GM21360 (cell line): ENCODE measurements at regions not wholly inside any gene's neighbourhood (a gene's known extent, or its start where the extent isn't known, plus 50 kb on each side); places are given as distances from the start of the nearest gene placed in this dataset.
"Not testable (repeated sequence)": the region's sequence is repeated elsewhere in the genome, so short reads cannot be mapped to it uniquely, and the experiment has no call there.

Experiments used
- ATAC-seq: cut with Tn5 transposase; IDR thresholded peaks from one replicate; pipeline ENCODE4 v1.9.1; 2021; ENCODE audit warnings: mild to moderate bottlenecking, moderate library complexity; ENCODE audit not compliant: unreplicated experiment

DNA sequence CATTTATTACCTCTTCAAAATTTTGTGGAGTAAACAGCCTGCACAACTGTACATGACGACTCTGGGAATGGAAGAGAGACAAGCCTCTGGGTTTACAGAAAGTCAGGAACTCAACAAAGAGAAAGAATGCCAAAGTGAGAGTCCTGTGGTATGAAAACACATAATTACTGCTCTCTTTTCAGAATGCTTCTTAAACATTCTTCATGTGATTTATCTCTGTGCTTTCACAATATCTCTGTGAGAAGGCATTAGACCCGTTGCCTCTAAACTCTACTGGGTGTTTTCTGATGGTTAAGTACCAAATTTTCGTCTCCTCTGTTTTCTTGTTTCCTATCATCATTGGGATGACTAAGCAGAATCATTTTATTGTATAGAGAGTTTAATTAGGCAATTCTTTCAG lies 966.6 kb upstream of the SLIT2 start:
- ATAC-seq = no peak

DNA sequence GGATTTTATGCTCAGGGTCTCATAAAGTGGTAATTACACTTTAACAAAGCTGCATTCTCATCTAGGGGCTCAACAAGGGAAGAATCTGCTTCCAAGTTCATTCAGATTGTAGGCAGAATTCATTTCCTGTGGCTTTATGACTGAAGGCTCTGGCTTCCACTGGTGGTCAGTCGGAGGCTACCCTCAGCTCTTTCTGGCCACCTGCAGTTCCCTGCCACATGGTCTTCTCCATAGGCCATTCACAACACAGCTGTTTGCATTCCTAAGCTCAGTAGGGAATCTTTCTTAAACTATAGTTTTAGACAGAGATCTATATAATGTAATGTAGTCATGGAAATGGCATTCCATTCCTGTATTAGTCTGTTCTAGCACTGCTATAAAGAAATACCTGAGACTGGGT lies 973.0 kb upstream of the SLIT2 start:
- no peak for ATAC-seq

DNA sequence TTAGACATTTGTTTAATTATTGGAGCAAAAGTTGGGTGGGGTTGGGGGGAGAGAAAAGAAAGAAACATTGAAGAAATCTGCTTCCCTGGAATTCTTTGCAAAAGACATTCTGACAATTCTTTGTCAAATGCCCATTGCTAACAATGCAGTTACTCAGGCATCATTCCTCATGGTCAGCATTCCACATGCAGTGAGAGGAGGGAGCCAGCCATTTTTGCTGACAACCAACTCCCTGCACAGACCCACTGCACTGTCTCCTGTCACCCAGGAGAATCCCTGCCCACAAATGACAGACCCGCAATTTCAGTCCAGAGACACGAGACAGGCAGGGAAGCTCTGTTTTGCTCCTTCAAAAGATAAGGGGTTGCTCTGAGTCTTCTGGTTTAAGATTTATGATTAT lies 985.1 kb upstream of the SLIT2 start:
- ATAC-seq = no peak

GRCh38 chr4:19262467-19262866 lies 989.2 kb upstream of the SLIT2 start:
- ATAC-seq = no peak

DNA sequence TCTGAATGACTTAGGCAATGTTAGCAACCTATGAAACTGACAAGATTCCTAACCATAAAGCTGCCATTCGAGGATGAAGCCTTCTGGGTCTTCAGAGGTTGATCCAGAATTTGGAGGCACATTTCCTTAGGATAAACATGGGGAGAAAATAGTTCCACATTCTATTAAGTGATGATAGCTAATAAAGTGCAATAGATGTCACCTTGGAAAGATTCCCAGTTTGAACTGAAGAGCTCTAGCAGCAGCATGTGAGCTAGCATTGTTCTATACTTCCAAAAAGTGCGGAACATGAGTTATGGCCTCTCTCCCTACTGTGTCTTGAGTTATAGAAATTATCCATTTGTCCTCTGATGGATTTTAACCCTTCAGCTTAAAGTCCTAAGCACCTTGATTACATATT lies 991.4 kb upstream of the SLIT2 start:
- ATAC-seq = no peak

DNA sequence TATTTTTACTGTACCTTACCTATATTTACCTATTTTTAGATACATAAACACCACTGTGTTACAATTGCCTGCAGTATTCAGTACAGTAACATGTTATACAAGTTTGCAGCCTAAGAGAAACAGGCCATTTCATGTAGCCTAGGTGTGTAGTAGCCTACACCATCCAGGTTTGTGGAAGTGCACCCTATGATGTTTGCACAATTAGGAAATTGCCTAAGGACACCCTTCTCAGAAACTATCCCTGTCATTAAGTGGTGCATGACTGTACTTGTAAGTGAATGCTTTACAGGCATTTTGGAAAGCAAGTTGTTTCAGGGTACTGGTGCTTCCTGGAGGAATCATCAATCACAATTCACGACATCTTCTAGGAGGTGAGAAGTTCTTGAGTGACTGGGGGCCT lies 991.8 kb upstream of the SLIT2 start:
- ATAC-seq = no peak

- no peak for ATAC-seq
These were observed 994.9 kb upstream of the SLIT2 start for GRCh38 chr4:19256823-19257222.

- no peak for ATAC-seq
These were observed 997.2 kb upstream of the SLIT2 start for GRCh38 chr4:19254486-19254885.

- ATAC-seq = no peak
These were observed 1003.7 kb upstream of the SLIT2 start for GRCh38 chr4:19248023-19248422.

DNA sequence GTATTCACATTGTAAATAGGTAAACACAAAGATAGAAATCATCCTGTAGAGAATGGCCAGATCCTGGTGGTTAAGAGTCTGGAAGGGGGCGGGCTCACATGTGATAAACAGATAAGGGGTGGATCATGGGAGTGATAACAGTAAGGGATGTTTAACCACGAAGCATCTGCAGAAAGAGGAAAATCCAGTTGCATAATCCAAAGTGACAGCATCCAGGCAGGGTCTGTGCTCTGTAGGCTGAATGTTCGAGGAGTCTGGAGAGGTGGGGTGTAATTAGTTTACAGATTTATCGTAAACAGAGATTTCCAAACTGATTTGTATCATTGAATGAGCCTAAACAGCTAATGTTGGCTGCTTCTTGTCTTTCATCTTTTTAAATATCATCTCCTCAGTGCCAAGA lies 1009.8 kb upstream of the SLIT2 start:
- no peak for ATAC-seq

DNA sequence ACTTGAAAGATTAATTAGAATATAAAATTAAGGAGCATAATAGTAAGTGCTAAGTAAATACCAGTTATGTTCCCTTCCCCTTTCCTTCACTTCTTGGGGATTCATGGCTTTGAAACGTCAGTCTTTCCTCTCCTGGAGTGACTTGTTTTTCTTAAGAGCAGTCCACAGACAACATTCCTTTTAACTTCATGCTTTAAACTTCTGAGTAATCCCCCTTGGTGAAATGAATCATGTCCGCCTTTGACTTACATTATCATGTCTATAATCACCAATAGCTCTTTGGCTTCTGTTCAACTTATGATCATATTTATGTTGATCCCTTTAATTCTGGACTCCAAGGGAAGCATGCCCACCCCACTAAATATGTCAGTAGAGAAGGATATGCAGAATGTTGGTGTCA lies 1012.1 kb upstream of the SLIT2 start:
- ATAC-seq = no peak

DNA sequence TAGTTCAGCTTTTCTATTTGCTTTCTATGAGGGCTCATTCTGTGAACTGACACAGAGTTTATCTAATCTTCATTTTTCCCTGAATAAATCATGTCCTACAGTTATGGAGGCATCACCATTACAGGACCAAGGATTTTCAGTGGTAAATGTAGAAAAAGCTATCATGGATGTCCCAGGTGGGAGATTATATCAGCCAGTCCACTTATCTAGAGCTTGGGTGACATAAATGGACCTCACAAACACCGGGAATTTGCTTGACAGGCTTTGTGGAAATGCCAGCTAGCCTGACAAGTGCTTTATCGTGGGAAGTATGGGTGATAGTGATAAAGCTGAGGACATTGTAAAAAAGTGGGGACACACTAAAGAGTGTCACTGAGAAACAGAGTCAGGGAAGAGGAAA lies 1015.2 kb upstream of the SLIT2 start:
- ATAC-seq = no peak

DNA sequence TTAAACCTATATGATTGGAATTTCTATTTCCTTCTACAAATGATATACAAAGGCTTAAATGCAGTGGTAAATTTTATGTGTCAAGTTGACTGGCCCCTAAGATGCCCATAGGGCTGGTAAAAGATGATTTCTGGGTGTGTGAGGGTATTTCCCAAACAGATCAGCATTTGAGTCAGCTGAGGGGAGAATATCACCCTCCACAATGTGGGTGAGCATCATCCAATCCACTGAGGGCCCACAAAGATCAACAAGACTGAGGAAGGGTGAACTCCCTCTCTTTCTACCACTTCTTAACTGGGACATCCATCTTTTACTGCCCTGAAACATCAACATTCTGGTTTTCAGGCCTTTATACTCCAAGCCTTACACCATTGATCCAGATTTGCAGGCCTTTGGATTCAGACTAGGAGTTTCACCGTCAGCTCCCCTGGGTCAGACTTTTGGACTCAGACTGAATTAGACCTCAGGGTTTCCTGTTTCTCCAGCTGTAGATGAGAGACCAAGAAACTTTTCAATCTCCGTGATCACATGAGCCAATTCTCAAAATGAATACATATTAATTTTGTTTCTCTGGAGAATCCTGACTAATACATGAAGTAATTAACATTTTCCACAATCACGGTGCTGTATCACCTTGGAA lies 1020.7 kb upstream of the SLIT2 start:
- no peak for ATAC-seq

DNA sequence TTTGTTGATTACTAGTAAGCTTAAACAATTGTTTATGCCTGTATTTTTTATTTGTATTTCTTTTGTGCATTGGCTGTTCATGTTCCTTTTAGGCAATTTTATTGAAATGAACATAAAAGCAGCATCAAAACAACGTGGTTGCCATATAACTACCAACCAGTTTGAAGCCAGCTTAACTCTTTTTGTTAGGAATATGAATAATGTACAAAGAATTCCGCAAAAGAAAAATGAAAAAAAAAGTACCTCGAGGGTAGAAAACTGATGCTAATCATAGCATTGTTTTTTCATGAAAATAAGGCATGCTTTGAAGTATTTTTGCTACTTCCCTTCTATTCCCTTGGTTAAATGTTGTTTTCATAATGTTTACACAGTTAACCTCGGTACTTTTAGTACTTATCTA lies 1024.0 kb upstream of the SLIT2 start:
- ATAC-seq = no peak

DNA sequence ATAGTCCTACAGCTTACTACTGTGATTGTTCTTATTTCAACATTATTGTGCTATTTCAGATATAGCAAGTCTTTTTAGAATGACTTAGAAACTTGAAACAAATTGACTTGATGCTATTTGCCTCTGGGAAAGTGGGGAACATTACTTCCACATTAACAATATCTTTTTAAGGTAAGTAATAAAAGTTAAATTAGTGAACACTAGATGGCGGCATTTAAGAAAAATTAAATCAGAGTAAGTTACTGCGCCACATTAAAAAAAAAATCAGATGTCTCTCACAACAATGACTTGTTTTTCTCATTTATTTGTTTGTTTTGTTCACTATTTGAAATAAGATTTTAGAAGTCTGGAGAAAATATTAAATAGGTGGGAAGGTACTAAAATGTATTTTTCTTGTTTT lies 1026.9 kb upstream of the SLIT2 start:
- no peak for ATAC-seq

- no peak for ATAC-seq
These were observed 1035.2 kb upstream of the SLIT2 start for GRCh38 chr4:19216476-19216875.

- no peak for ATAC-seq
These were observed 1037.0 kb upstream of the SLIT2 start for GRCh38 chr4:19214591-19215186.

GRCh38 chr4:19213388-19213787 lies 1038.3 kb upstream of the SLIT2 start:
- no peak for ATAC-seq

- ATAC-seq = no peak
These were observed 1045.9 kb upstream of the SLIT2 start for GRCh38 chr4:19205853-19206252.

GRCh38 chr4:19197838-19198237 lies 1053.9 kb upstream of the SLIT2 start:
- not testable (repeated sequence) for ATAC-seq

DNA sequence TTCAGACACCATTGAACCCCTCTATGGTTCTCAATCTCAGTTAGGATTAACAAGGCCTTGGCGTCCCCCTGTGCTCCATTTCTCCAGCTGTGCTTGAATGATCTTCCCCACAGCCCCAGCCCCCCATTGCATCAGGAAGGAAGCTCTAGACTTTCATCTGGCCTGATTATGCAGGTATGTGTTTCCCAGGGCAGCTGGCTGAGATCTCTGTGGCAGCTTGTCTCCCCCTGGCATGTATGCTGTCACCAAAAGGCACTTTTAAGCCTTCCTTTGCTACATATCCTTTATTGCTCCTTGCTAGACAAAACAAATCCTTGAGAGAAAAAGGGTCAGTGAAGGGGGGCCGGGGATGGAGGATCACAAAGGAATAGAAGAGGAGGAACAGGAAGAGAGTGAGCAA lies 1056.0 kb upstream of the SLIT2 start:
- no peak for ATAC-seq

DNA sequence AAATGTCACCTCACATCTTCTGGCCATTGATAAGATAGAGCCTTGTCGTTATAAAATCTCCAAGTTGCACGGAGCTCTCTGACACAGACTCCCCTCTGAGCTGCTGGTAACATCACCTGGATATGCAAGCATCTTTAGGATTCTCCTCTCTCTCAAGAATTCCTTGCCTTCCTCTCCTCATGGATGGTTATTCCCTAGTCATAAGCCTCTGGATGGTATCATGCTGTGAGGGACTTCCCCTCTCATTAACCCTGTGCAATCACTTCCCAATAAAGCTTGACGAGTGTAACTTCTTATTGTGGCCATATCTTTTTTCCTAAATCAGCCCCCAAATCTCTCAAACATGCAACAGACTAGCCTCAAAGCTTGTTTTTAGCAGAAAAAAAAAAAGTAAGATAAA lies 1057.0 kb upstream of the SLIT2 start:
- ATAC-seq = no peak
